Activated CD8-positive, alpha-beta memory T cell treated with anti-CD3 and anti-CD28 coated beads for 1 hour (primary cell): ENCODE measurements at regions not wholly inside any gene's neighbourhood (a gene's known extent, or its start where the extent isn't known, plus 50 kb on each side); places are given as distances from the start of the nearest gene placed in this dataset.
"Not testable (repeated sequence)": the region's sequence is repeated elsewhere in the genome, so short reads cannot be mapped to it uniquely, and the experiment has no call there.

Experiments used
- DNase-seq, 2 donors: peaks; one replicate each; pipeline ENCODE4 v3.0.0-alpha.2; 2020; ENCODE audit warnings: low read depth in 1 of 2; ENCODE audit errors: extremely low read depth in 1 of 2

DNA sequence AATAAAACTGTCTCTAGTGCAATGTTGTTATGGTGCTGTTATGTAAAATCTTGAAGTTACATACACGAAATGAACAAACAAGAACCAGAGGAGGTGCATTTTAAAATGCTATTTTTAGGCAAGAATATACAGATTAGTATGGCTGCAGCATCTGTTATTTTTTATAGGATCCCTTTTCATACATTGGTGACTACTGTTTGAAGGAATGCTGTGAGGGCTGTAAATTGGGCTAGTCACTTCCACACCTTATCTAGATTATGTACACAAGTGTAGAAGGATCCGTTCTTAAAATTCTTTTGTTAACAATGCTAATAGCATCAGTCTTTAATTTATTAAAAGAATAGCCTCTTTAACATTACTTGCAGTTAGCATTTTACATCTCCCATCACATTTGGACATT lies 284.3 kb upstream of the MDGA2 start:
- no peak for DNase-seq

DNA sequence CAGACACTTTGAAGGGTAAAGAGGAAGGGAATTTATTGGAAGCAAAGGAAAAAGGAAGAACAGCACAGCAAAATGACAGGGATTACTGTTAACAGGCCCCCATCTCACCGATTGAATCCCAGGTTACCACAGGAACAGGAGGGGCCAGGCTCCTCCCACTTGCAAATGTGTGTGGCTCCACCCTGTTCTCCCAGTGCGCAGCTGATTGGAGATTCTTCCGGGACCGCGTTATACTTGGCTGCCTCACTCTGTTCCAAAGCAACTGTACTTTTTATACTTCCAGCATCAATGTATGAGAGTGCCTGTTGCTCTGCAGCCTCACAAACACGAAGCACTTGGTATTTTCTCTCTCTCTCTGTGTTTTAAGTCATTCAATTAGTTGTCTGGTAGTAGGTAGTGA lies 273.6 kb upstream of the MDGA2 start:
- DNase-seq, result no peak

DNA sequence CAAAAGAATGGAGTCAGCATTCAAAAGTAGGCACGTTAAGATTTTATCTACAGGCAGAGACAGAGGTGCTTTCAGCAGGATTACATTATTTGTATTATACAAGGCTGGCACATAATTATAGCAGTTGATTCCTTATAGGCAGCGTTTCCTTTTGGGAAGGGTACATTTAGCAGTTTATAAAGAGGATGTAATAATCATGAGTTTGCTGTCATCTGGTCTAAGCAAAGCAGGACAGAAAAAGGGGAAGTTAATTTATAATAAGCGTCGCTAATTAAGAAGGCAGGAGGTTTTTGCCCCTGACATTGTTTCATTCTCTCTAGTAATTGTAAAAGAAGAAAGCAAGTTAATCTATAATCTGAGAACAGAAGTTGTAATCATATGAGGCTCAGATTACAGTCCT lies 259.9 kb upstream of the MDGA2 start:
- DNase-seq, result no peak

DNA sequence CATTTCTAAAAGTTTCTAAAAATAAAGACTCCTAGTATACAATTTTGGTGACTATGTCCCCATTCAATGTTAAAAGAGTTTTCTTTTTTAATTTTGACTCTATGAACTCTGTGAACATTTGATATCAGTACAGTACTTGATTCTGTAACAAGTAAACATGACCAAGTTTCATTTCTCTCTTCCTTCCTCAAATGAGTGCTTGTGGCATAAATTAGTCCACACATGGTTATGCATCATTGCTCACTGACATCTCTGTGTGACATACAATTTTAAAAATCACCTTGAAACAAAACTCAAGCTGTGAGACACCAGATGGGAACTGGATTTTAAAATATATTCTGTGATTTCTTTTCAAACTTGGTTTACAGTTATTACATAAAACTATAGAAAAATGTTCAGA lies 253.9 kb upstream of the MDGA2 start:
- DNase-seq, result no peak

DNA sequence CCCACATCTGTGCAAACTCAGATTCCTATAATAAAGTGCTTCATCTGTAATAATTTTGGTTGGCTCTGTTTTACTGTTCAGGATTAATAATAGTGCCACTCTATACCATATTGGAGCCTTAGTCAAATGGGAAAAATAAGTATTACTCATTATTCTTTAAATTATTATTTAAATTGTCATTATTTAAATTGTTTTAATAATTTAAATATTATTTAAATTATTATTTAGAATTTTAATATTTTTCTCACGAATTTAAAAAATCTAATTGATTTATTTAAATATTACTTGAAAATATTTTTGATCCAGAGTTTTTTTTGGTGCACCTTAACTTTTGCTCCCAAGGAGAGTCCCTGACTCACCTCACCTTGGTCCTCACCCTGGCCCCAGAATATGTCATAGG lies 245.7 kb upstream of the MDGA2 start:
- no peak for DNase-seq

DNA sequence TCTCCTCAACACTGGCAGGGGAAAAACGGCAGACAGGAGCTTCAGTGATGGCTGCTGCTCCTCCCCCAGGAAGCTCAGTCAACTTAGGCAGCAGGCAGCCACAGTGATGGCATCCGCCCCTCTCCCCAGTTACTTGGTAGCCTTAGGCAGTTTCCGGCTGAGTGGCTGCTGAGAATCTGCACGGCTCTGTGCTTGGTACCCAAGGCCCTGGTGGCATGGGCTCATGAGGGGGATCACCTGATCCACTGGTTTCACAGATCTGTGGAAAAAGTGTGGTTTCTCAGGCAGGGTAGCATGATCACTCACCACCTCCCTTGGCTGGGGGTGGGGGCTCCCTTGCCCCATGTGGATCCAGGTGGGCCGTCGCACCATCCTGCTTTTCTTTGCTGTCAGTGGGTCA lies 244.6 kb upstream of the MDGA2 start:
- DNase-seq, result no peak

DNA sequence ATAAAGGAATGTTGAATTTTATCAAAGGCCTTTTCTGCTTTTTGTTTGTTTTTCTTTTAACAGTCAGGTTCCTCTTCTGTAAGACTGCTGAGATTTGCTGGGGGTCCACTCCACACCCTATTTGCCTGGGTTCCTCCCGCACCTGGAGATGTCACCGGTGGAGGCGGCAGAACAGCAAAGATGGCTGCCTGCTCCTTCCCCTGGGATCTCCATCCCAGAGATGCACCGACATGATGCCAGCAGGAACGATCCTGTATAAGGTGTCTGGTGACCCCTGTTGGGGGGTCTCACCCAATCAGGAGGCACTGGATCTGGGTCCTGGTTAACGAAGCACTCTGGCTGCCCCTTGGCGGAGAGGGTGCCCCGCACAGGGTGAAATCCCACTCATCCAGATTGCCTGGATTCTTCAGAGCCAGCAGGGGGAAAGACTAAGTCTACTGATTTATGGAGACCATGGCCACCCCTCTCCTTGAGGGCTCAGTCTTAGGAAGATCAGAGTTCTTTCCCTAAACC lies 244.0 kb upstream of the MDGA2 start:
- DNase-seq, result no peak

DNA sequence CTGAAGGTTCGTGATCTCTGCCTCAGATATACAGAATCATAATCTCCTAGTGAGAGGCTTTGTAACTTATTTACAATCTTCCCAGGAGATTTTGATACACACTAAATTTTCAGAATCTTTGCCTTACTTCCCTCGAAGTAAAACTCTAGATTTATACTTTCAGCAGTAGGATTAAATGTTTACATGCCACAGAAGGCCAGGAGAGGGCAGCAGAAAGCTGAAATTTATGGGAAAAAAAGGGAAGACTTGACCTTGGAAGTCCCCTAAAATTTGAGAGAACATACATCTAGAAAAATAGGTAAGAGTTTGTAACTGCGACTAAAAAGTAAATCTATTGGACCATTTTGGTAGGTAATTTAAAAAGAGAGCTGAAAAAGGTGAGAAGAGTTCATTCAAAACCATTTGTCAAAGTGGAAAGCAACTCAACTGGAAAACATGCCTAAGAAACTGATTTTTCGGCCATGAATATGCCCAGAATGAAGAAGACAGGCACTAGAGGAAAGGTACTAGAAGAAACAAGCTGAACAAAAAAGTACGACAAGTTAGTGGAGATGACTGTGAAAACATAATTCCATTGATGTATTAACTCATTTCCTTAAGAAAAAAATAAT lies 242.0 kb upstream of the MDGA2 start:
- no peak for DNase-seq

DNA sequence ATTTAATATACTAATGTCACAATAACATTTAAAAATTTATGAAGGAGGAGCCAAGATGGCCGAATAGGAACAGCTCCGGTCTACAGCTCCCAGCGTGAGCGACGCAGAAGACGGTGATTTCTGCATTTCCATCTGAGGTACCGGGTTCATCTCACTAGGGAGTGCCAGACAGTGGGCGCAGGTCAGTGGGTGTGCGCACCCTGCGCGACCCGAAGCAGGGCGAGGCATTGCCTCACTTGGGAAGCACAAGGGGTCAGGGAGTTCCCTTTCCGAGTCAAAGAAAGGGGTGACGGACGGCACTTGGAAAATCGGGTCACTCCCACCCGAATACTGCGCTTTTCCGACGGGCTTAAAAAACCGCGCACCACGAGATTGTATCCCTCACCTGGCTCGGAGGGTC lies 225.7 kb upstream of the MDGA2 start:
- DNase-seq, result not testable (repeated sequence)

DNA sequence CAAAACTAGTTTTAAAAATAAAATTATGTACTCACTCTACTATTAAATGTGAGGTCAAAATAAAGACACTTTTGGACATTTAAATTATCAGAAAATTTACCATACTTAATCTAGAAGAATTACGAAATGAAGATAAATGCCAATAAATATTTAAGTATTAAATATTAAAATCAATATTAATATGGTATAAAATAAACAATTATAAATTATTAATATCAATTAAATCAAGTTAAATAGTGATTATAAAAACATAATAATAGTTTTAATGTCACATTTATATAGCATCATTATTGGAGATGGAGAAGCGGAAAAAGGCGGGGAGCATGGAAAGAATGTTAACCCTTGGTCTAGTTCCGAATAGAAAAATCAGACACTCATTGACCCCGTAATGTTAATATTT lies 224.3 kb upstream of the MDGA2 start:
- no peak for DNase-seq

DNA sequence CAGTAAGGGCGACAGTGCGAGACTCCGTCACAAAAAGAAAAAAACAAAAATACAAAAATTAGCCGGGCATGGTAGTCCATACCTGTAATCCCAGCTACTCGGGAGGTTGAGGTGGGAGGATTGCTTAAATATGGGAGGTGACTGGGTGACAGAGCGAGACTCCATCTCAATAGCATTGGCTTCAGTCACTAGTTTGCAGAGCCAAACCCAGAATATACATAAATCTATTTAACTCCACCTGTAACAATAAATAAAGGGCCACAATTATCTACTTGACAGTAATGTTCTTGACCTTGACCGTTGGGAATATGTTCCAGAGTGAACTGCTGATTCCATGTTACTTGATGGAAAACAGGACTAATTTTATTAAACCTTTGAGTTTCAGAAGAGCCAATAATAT lies 198.9 kb upstream of the MDGA2 start:
- DNase-seq, result no peak

DNA sequence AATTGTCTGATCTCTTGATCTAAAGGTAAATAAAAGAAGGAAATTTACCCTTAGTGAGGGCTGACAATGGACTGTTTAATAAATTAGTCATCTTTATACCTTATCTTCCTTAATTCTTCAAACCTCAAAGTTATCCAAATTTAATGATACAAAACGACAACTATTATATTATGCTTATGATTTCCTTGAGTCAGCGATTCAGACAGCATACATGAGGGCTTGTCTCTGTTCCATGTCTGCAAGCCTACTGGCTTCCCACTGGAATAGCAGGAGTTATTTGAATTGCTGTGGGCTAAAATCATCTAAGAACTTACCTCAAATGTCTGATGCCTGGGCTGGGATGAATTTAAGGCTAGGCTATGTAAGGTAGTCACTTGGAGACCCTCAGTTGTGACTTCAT lies 197.2 kb upstream of the MDGA2 start:
- DNase-seq, result no peak

DNA sequence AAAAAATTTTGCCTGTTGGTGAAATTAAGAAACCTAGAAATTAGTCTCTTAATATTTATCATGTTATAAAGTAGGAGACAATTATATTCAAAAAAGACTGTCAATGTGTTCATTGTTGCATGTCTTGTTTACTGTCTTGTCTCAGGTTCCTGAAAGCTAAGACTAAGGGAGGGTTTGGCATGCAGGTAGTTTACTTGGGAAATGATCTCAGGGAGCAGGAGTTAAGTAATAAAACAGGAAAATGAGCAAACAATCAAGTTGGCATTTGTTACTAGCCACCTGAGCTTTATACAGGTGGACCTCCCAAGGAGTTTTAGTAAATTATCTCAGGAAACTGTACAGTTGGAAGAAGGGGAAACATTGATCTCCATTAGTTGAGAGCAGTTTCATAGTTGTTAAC lies 188.0 kb upstream of the MDGA2 start:
- DNase-seq, result no peak

DNA sequence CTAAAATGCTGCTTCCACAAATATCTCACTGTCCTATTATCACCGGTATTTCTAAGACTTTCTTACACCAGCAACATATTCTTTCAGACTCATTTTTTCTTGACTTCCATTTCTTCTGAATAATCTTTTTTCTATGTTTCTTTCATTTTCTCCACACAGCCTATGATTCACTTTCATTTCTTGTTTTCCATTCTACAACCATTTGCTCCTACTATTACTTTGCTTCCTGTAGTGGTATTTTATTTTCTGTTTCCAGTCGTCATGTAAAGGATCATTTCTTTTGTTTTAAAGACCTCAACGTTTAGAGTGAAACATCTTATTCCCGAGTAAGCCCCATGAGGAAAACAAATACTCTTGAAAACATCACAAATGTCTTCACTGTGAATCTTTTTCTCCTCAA lies 182.2 kb upstream of the MDGA2 start:
- no peak for DNase-seq

DNA sequence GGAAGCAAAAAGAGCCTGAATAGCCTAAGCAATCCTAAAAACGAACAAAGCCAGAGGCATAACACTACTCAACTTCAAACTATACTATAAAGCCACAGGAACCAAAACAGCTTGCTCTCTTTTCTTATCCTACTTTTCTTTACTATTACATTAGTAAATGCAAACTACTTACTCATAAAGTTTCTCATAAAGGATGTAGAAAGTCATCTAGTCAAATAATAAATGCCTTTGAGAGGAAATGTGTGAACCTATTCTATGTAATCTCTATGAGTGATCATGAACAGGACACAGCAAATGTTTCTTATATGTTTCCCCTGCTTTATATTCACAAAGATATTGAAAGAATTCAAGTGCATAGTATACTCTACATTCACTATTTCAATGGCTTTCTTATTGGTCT lies 176.9 kb upstream of the MDGA2 start:
- no peak for DNase-seq

DNA sequence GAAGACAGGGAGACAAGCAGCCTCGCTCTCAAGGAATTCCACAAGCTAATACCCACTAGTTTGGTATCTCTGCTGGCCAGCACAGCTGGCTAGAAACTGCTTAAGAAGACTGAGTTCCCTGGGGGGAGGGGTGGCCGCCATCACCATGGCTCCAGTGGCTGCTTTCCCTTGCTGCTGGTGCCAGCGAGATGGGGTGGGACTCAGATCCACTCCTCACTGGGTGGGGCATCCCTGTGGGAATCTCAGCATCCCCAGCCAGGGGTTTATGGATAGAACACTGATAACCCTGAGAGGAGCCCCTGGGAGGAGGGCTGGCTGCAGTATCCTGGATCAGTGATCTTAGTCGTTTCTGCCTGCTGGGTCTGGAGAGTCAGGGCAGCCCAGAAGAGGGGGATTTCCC lies 170.6 kb upstream of the MDGA2 start:
- DNase-seq, result no peak

DNA sequence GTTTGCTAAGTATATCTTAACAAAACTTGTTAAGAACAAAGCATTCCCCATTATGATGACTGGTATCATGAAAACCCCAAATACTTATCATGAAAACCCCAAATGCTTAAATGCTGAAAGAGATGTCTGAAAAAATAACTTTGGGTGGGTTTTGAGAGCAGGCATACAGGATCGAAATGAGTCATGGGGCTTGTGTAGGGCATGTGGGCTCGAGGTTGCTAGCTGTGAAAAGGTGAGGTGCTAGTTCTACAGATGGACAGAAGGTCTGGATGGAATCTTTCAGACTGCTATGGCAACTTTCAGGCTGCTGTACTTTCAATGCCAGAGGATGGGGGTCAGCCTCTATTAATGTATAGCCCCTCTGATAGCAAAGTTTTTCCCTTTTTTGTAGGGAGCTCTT lies 167.8 kb upstream of the MDGA2 start:
- no peak for DNase-seq

DNA sequence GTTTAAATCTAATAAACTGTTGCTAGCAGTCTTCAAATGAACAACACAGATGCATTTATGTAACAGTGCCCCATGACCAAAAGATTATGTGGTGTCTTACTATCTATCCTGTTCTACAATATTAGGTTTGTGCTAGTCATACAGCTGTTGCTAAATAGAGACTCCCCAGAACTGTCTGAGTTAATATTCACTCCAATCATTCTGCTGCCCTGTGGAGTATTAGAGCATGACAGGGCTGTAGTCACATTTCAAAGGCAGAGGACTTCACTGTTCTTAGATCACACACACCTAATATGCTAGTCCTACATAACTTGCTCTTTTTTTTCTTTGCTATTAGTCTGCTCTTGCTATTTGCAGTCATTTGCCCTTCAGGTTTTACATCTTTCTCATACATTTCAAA lies 157.6 kb upstream of the MDGA2 start:
- no peak for DNase-seq

DNA sequence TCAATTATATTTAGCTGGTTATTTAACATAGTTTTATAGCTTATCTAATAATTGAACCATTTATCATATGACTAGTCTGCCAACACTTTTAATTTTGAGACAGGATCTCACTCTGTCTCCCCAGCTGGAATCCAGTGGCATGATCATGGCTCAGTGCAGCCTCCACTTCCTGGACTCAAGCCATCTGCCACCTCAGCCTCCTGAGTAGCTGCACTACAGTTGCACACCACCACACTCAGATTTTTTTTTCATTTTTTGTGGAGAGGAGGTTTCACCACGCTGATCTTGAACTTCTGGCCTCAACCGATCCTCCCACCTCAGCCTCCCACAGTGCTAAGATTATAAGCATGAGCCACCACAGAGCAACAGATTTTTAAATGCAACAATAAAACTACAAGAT lies 151.4 kb upstream of the MDGA2 start:
- no peak for DNase-seq

DNA sequence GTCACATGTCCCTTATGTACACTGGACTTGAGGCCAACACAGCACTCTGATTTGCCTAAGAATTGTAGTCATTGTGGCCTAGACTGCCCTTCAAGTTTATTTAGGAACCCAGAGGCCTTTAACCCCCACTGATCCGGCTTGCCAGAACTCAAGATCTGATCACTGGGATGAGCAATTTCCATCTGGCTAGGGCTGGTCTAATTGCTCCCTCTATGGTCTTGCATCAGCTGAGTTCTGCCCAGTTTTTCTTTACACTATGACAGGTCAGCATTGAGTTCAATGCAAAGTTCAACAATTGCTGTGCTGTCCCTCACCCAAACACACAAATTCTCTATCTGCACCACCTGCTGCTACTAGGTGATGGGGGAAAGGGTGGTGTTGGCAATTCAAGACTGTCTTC lies 146.9 kb upstream of the MDGA2 start:
- DNase-seq, result no peak

DNA sequence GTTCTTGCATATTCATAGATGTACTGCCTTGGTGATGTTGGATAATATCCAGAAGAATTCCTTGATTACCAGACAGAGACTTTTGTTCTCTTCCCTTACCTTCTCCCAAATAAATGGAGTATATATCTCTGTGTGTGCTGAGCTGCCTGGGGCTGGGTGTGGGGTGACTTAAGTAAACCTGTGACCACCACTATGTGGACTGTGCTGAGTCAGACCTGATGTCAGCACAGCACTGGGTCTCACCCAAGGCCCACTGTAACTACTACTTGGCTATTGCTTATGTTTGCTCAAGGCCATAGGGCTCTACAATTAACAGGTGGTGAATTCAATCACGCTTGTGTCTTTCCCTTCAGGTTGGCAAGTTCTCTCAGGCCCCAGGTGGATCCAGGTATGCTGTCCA lies 145.7 kb upstream of the MDGA2 start:
- no peak for DNase-seq

DNA sequence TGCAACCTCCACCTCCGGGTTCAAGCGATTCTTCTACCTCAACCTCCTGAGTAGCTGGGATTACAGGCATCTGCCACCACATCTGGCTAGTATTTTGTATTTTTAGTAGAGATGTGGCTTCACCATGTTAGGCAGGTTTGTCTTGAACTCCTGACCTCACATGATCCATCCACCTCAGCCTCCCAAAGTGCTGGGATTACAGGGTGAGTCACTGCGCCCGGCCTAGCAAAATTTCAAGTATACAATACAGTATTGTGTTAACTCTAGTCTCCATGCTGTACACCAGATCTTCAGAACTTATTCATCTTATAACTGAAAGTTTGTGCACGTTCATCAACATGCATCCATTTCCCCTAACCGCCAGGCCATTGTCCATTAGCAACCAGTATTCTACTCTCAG lies 115.1 kb upstream of the MDGA2 start:
- DNase-seq, result no peak

DNA sequence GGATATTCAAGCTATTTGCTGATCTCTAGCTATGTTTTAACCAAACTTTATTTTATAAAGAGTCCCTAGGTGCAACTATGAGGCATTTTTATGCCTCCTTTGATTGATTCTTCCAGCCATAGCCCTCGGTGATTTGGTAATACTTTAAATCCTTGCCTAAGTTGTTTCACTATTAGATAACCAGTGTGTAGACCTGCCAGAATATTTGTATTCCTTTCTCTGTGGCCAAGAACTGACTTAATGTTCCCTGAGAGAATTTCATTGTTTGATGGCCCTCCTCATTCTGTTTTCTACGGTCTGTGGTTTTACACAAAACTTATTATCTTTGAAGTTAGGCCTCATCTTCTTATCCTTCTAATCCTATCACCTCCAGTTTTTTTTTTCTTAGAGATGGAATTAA lies 109.7 kb upstream of the MDGA2 start:
- no peak for DNase-seq

DNA sequence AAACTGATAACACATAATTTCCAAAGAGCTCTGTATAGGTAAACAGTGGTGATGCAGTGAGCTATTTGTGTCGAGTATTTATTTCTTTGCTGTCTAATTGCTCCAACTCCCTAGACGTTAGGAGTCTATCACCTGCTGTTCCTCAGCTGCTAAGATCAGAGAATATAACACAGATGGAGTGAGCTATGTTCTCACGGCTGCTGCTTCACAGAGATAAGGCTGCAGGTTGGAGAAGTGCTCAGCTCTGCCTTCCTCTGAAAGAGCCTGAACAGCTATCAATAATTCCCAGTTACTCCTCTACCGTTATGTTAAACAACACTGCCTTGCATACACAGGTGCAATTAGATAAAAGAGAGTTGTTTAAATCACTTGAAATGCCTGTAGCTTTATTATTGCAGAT lies 103.2 kb upstream of the MDGA2 start:
- no peak for DNase-seq
